ENCODE measurements at regions not wholly inside any gene's neighbourhood (a gene's known extent, or its start where the extent isn't known, plus 50 kb on each side); places are given as distances from the start of the nearest gene placed in this dataset.

GRCh38 chr15:81774309-81774708, 271.5 kb downstream of the MEX3B start:
- DNase-seq (ENCODE audit: low spot score), result no peak

GRCh38 chr15:81768773-81769172, 277.0 kb downstream of the MEX3B start:
- no peak for DNase-seq (ENCODE audit: low spot score)

GRCh38 chr15:81766829-81767475, 278.9 kb downstream of the MEX3B start:
- DNase-seq (ENCODE audit: low spot score), result no peak

GRCh38 chr15:81765816-81766215, 280.0 kb downstream of the MEX3B start:
- DNase-seq (ENCODE audit: low spot score), result no peak

GRCh38 chr15:81763304-81763703, 282.5 kb downstream of the MEX3B start:
- DNase-seq (ENCODE audit: low spot score), result no peak

- DNase-seq (ENCODE audit: low spot score), result no peak
Observed at GRCh38 chr15:81760686-81761085, 285.1 kb downstream of the MEX3B start.

GRCh38 chr15:81758818-81759284, 287.0 kb downstream of the MEX3B start:
- DNase-seq (ENCODE audit: low spot score), result no peak

GRCh38 chr15:81755626-81756025, 290.2 kb downstream of the MEX3B start:
- DNase-seq (ENCODE audit: low spot score), result no peak

- DNase-seq (ENCODE audit: low spot score), result no peak
Observed at GRCh38 chr15:81754078-81754477, 291.7 kb downstream of the MEX3B start.

- no peak for DNase-seq (ENCODE audit: low spot score)
Observed at GRCh38 chr15:81752974-81753373, 292.8 kb downstream of the MEX3B start.

GRCh38 chr15:81752546-81752942, 293.3 kb downstream of the MEX3B start:
- DNase-seq (ENCODE audit: low spot score), result peak; percentile 61

- DNase-seq (ENCODE audit: low spot score), result no peak
Observed at GRCh38 chr15:81751816-81752545, 293.8 kb downstream of the MEX3B start.

- DNase-seq (ENCODE audit: low spot score), result no peak
Observed at GRCh38 chr15:81751256-81751655, 294.6 kb downstream of the MEX3B start.

GRCh38 chr15:81749716-81750375, 296.0 kb downstream of the MEX3B start:
- no peak for DNase-seq (ENCODE audit: low spot score)

- DNase-seq (ENCODE audit: low spot score), result no peak
Observed at GRCh38 chr15:81747482-81747881, 298.3 kb downstream of the MEX3B start.

GRCh38 chr15:81747026-81747425, 298.8 kb downstream of the MEX3B start:
- DNase-seq (ENCODE audit: low spot score), result no peak

- DNase-seq (ENCODE audit: low spot score), result no peak
Observed at GRCh38 chr15:81744364-81744763, 301.5 kb downstream of the MEX3B start.

- no peak for DNase-seq (ENCODE audit: low spot score)
Observed at GRCh38 chr15:81740416-81740815, 305.4 kb downstream of the MEX3B start.

- DNase-seq (ENCODE audit: low spot score), result no peak
Observed at GRCh38 chr15:81729340-81729739, 316.5 kb downstream of the MEX3B start.

GRCh38 chr15:81728726-81729125, 317.1 kb downstream of the MEX3B start:
- DNase-seq (ENCODE audit: low spot score), result no peak

GRCh38 chr15:81725590-81725989, 320.2 kb downstream of the MEX3B start:
- DNase-seq (ENCODE audit: low spot score), result no peak

- DNase-seq (ENCODE audit: low spot score), result no peak
Observed at GRCh38 chr15:81724536-81724935, 321.3 kb downstream of the MEX3B start.

GRCh38 chr15:81723701-81724100, 322.1 kb downstream of the MEX3B start:
- DNase-seq (ENCODE audit: low spot score), result no peak

All from globus pallidus (tissue), 1 donor.